ENCODE measurements at regions not wholly inside any gene's neighbourhood (a gene's known extent, or its start where the extent isn't known, plus 50 kb on each side); places are given as distances from the start of the nearest gene placed in this dataset.

- no peaks in the 10 kb centered on the region for H3K79me2 ChIP-seq
- H3K4me1 ChIP-seq: no peaks in the 10 kb centered on the region
- H3K9ac ChIP-seq: no peak overlapping the region
- H2AFZ ChIP-seq: no peak overlapping the region
- no peaks in the 10 kb centered on the region for H3K27me3 ChIP-seq (ENCODE audit: control insufficient read depth, insufficient read depth, low read length)
- H3K36me3 ChIP-seq (ENCODE audit: control insufficient read depth, insufficient read depth, low read length): no peaks in the 10 kb centered on the region
- no peak overlapping the region for H3K27ac ChIP-seq
- TF ChIP-seq, protein P1, sequence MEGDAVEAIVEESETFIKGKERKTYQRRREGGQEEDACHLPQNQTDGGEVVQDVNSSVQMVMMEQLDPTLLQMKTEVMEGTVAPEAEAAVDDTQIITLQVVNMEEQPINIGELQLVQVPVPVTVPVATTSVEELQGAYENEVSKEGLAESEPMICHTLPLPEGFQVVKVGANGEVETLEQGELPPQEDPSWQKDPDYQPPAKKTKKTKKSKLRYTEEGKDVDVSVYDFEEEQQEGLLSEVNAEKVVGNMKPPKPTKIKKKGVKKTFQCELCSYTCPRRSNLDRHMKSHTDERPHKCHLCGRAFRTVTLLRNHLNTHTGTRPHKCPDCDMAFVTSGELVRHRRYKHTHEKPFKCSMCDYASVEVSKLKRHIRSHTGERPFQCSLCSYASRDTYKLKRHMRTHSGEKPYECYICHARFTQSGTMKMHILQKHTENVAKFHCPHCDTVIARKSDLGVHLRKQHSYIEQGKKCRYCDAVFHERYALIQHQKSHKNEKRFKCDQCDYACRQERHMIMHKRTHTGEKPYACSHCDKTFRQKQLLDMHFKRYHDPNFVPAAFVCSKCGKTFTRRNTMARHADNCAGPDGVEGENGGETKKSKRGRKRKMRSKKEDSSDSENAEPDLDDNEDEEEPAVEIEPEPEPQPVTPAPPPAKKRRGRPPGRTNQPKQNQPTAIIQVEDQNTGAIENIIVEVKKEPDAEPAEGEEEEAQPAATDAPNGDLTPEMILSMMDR (IDR thresholded peaks at IDR 0.05): no peak
- H3K4me3 ChIP-seq (ENCODE audit: low read depth, low read length): no peak overlapping the region
- H3K9me3 ChIP-seq (ENCODE audit: control insufficient read depth, low read length): no peaks in the 10 kb centered on the region
- H3K4me2 ChIP-seq (ENCODE audit: low read length): no peak overlapping the region
These were observed 330.8 kb upstream of the SPRY2 start for GRCh38 chr13:80671773-80672172.

DNA sequence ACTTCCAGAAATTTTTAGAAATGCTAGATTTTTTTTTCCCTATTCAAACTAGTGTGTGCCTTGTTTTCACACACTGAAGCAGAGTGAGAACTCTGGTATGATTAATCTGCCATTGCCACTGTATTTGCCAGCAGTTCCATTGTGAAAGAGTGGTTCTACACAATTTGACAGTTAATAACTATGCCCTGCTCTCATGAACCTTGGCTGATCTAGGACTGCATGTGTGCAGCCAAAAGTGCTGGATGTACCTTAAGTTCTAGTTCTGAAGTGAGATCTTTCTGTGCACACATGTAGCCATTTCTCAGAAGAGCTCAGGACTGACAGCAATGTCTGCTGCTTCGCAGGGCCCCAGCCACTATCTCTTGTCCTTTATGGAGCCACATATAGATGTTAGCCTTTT is 328.2 kb upstream of the SPRY2 start:
- Histone ChIP-seq H3K4me3 (ENCODE audit: low read depth, low read length) (no peak overlapping the region), H3K4me1 (no peaks in the 10 kb centered on the region), H3K4me2 (ENCODE audit: low read length) (no peak overlapping the region), H3K27me3 (ENCODE audit: control insufficient read depth, insufficient read depth, low read length) (no peaks in the 10 kb centered on the region), H3K36me3 (ENCODE audit: control insufficient read depth, insufficient read depth, low read length) (no peaks in the 10 kb centered on the region), H3K79me2 (no peaks in the 10 kb centered on the region), H3K27ac (no peak overlapping the region), H3K9me3 (ENCODE audit: control insufficient read depth, low read length) (no peaks in the 10 kb centered on the region), H3K9ac (no peak overlapping the region), H2AFZ (no peak overlapping the region)
- TF ChIP-seq, protein P1 (IDR thresholded peaks at IDR 0.05): no peak

DNA sequence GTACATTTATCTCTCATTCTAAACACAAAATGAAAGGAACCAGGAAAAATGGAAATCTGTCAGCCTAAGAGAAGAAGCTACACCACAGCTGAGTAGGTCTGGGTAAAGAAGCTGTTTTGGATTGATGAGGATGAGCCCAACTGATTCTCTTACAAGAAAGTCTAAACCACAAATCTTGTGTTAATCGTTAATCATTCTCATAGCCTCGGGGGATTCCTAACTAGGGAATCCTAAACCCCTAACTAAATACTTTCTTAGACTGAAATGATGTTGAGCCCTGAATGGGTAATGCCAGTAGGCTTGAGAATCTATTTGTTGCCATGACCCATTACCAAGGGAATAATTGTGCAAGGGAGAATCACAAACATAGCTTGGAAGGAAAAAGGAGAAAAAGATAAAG is 327.5 kb upstream of the SPRY2 start:
- Histone ChIP-seq H3K79me2 (no peaks in the 10 kb centered on the region), H3K9me3 (ENCODE audit: control insufficient read depth, low read length) (no peaks in the 10 kb centered on the region), H2AFZ (no peak overlapping the region), H3K9ac (no peak overlapping the region), H3K4me1 (no peaks in the 10 kb centered on the region), H3K27ac (no peak overlapping the region), H3K4me3 (ENCODE audit: low read depth, low read length) (no peak overlapping the region), H3K36me3 (ENCODE audit: control insufficient read depth, insufficient read depth, low read length) (no peaks in the 10 kb centered on the region), H3K4me2 (ENCODE audit: low read length) (no peak overlapping the region), H3K27me3 (ENCODE audit: control insufficient read depth, insufficient read depth, low read length) (no peaks in the 10 kb centered on the region)
- TF ChIP-seq, protein P1 (IDR thresholded peaks at IDR 0.05): no peak

DNA sequence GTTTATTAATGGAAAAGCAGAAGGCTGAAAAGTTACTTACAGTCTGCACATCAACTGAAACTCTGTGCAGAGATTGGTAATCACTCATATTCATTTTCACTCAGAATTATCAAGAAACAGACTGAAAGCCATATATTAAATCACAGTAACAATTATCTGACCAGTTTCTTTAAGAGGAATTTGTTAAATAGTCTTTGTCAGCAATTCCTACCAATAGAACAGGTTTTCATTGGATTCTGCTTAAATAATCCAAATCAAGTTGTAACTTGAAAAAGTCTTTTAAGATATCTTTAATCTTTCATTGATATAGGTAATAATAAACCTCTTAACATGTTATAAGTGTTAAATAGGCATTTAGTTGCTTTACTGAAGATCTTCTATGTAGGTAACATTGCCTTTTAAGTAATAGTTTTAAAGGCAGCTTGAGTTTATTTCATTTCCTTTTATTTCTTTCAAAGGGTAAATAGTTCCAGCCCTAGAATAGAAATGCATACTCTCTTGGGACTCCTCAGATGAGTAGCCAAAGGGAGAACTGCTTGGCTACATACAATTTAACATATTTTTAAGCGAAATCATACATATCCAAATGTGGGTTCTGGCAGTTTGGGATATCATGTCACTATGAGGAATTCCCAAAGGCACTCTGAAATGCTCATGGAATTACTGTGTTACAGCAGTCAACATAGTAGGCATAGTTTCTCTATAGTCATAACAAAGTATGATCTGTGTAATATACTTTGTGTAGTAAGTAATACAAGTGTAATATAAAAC is 326.0 kb upstream of the SPRY2 start:
- Histone ChIP-seq H3K4me1 (no peaks in the 10 kb centered on the region), H3K9me3 (ENCODE audit: control insufficient read depth, low read length) (no peaks in the 10 kb centered on the region), H3K4me3 (ENCODE audit: low read depth, low read length) (no peak overlapping the region), H3K27ac (no peak overlapping the region), H2AFZ (no peak overlapping the region), H3K9ac (no peak overlapping the region), H3K27me3 (ENCODE audit: control insufficient read depth, insufficient read depth, low read length) (no peaks in the 10 kb centered on the region), H3K4me2 (ENCODE audit: low read length) (no peak overlapping the region), H3K79me2 (no peaks in the 10 kb centered on the region), H3K36me3 (ENCODE audit: control insufficient read depth, insufficient read depth, low read length) (no peaks in the 10 kb centered on the region)
- TF ChIP-seq, protein P1 (IDR thresholded peaks at IDR 0.05): no peak

DNA sequence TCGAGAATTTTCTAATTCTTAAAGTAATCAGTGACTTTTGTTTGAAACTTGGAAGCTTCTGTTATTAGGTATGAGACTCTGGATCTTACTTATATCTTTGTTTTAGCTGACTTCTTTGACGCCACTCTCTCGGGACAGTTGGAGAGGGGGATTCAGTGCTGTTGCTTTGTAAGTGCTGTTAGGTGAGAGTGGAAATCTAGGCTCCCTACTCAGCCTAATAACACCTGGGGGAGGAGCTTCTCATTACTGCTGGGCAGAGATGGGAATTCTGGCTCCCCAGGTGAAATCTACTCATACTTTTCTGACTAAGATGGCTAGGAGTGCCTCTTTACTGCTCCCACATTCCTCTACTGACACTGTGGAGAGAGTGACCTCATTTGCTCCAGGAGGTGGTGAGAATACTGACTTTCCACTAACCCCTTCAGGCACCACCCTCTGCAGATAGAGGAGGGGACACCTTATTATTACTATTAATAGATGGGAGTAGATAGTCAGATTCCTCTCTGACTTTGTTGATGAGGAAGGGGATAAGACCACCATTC is 324.9 kb upstream of the SPRY2 start:
- H3K4me2 ChIP-seq (ENCODE audit: low read length): no peak overlapping the region
- H3K9ac ChIP-seq: no peak overlapping the region
- no peak overlapping the region for H3K4me3 ChIP-seq (ENCODE audit: low read depth, low read length)
- H3K9me3 ChIP-seq (ENCODE audit: control insufficient read depth, low read length): no peaks in the 10 kb centered on the region
- H3K27me3 ChIP-seq (ENCODE audit: control insufficient read depth, insufficient read depth, low read length): no peaks in the 10 kb centered on the region
- no peaks in the 10 kb centered on the region for H3K79me2 ChIP-seq
- H2AFZ ChIP-seq: no peak overlapping the region
- no peak overlapping the region for H3K27ac ChIP-seq
- TF ChIP-seq, protein P1 (IDR thresholded peaks at IDR 0.05): no peak
- H3K36me3 ChIP-seq (ENCODE audit: control insufficient read depth, insufficient read depth, low read length): no peaks in the 10 kb centered on the region
- no peaks in the 10 kb centered on the region for H3K4me1 ChIP-seq
